ENCODE measurements at regions not wholly inside any gene's neighbourhood (a gene's known extent, or its start where the extent isn't known, plus 50 kb on each side); places are given as distances from the start of the nearest gene placed in this dataset.

DNA sequence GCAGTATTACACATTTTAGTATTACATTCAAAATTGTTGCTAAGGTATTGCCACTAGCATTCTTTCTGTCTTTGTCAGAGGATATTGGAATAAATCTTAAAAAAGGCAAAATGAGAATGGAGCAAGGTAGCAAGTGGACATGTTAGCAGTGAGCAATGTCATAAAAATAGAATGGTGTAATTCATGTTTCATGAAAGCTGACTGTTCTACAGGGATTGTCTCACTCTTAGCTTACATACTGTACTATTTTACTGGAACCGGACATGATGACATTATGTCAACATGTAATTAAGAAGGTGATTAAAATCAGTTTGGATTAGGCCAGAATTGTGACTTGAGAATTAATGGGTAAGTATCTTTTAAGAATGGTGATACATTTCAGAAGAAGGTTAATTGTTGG lies 1086.2 kb downstream of the STIM2 start:
- H3K27me3 ChIP-seq, result no peaks in the 10 kb centered on the region
- intact Hi-C loops (cut with DNase I), result no loop called here
- no peak overlapping the region for H3K4me3 ChIP-seq
- no peaks in the 10 kb centered on the region for H3K36me3 ChIP-seq
- ATAC-seq (no peak), DNase-seq (no peak)
- no peaks in the 10 kb centered on the region for H3K4me1 ChIP-seq
- TF ChIP-seq POLR2A (IDR thresholded peaks at IDR 0.05), result no peak
- TF ChIP-seq, protein P1, sequence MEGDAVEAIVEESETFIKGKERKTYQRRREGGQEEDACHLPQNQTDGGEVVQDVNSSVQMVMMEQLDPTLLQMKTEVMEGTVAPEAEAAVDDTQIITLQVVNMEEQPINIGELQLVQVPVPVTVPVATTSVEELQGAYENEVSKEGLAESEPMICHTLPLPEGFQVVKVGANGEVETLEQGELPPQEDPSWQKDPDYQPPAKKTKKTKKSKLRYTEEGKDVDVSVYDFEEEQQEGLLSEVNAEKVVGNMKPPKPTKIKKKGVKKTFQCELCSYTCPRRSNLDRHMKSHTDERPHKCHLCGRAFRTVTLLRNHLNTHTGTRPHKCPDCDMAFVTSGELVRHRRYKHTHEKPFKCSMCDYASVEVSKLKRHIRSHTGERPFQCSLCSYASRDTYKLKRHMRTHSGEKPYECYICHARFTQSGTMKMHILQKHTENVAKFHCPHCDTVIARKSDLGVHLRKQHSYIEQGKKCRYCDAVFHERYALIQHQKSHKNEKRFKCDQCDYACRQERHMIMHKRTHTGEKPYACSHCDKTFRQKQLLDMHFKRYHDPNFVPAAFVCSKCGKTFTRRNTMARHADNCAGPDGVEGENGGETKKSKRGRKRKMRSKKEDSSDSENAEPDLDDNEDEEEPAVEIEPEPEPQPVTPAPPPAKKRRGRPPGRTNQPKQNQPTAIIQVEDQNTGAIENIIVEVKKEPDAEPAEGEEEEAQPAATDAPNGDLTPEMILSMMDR (IDR thresholded peaks at IDR 0.05), result no peak
- no peaks in the 10 kb centered on the region for H3K9me3 ChIP-seq
- no peak overlapping the region for H3K27ac ChIP-seq
- WGBS, 4 donors, result 86 to 95% (median 89%) methylated on average over 1 of the region's 1 CpG

DNA sequence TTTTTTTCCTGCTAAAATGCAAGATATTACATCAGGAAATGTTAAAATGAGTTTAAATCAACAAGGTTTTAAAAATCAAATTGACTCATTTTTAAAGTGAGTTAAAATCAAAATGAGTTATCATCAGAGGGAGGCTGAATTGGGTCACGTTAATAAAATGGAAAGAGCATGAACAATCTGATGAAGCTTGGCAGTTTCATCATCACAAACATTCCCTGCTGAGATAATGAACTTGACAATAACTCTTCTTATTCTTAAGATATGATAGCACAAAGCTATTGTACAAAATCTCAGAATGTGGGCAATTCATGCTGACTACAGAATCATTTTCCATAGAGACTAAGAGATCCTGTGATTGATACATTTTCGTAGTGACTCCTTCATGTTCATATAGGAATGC lies 1086.7 kb downstream of the STIM2 start:
- WGBS, 4 donors, result 82 to 85% (median 83%) methylated on average over 2 of the region's 2 CpGs
- Histone ChIP-seq H3K27ac (no peak overlapping the region), H3K27me3 (no peaks in the 10 kb centered on the region), H3K36me3 (no peaks in the 10 kb centered on the region), H3K9me3 (no peaks in the 10 kb centered on the region), H3K4me1 (no peaks in the 10 kb centered on the region), H3K4me3 (no peak overlapping the region)
- intact Hi-C loops (cut with DNase I), result no loop called here
- no peak for DNase-seq
- TF ChIP-seq, protein P1 (IDR thresholded peaks at IDR 0.05), result no peak
- no peak for TF ChIP-seq POLR2A (IDR thresholded peaks at IDR 0.05)
- no peak for ATAC-seq

DNA sequence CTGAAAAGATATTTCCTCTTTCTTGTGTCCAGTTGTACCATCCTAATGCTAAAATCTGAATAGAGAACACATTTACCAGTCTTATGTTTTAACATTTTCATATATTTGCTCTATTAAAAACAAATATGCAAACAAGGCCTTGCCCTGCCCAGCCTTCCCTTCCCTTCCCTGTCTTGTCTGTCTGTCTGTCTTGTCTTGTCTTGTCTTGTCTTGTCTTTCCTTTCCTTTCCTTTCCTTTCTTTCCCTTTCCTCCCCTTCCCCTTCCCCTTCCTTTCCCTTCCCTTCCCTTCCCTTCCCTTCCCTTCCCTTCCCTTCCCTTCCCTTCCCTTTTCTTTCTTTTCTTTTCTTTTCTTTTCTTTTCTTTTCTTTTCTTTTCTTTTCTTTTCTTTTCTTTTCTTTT lies 1103.5 kb downstream of the STIM2 start:
- Histone ChIP-seq H3K4me1 (no peaks in the 10 kb centered on the region), H3K36me3 (no peaks in the 10 kb centered on the region), H3K27ac (no peak overlapping the region), H3K27me3 (no peaks in the 10 kb centered on the region), H3K9me3 (peaks cover 0 to 8% (median 0%) of the 10 kb centered on the region in 12 donors), H3K4me3 (no peak overlapping the region)
- ATAC-seq, result no peak
- no peak for DNase-seq
- TF ChIP-seq, protein P1 (IDR thresholded peaks at IDR 0.05), result no peak
- no peak for TF ChIP-seq POLR2A (IDR thresholded peaks at IDR 0.05)
- intact Hi-C loops (cut with DNase I), result no loop called here

DNA sequence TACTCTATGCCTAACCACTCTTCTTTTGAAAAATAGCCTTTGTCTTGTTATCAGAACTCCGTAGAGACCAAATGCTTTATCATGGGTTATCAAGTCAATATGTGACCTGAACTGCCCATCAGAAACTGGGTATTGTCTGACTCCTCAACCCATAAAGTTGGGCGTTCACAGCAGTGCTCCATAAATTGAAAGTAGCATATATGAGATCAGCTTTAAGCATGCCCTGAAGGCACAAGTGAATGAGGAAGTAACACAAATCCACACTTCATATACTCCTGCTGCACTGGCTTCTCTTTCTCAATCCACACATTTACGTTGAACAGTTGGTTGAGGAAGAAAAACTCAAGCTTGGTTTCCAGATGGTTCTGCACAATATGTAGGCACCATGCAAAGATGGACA lies 1106.0 kb downstream of the STIM2 start:
- ATAC-seq, result no peak
- TF ChIP-seq POLR2A (IDR thresholded peaks at IDR 0.05), result no peak
- TF ChIP-seq, protein P1 (IDR thresholded peaks at IDR 0.05), result no peak
- Histone ChIP-seq H3K4me3 (no peak overlapping the region), H3K9me3 (no peaks in the 10 kb centered on the region), H3K36me3 (no peaks in the 10 kb centered on the region), H3K4me1 (no peaks in the 10 kb centered on the region), H3K27me3 (no peaks in the 10 kb centered on the region), H3K27ac (no peak overlapping the region)
- 69 to 76% (median 74%) methylated on average over 3 of the region's 3 CpGs for WGBS, 4 donors
- no peak for DNase-seq
- intact Hi-C loops (cut with DNase I), result no loop called here

All from heart left ventricle (tissue), 16 donors.